ENCODE measurements at regions not wholly inside any gene's neighbourhood (a gene's known extent, or its start where the extent isn't known, plus 50 kb on each side); places are given as distances from the start of the nearest gene placed in this dataset.

- DNase-seq (ENCODE audit: low spot score), result no peak
Observed at GRCh38 chr3:144141496-144141895, 169.9 kb downstream of the DIPK2A start.

GRCh38 chr3:144142151-144142840 lies 170.7 kb downstream of the DIPK2A start:
- DNase-seq (ENCODE audit: low spot score), result peak; percentile 53

- no peak for DNase-seq (ENCODE audit: low spot score)
Observed at GRCh38 chr3:144148356-144148755, 176.7 kb downstream of the DIPK2A start.

- DNase-seq (ENCODE audit: low spot score), result no peak
Observed at GRCh38 chr3:144151983-144152382, 180.4 kb downstream of the DIPK2A start.

GRCh38 chr3:144160627-144161026 lies 189.0 kb downstream of the DIPK2A start:
- no peak for DNase-seq (ENCODE audit: low spot score)

- no peak for DNase-seq (ENCODE audit: low spot score)
Observed at GRCh38 chr3:144162042-144162441, 190.4 kb downstream of the DIPK2A start.

- no peak for DNase-seq (ENCODE audit: low spot score)
Observed at GRCh38 chr3:144164352-144164751, 192.7 kb downstream of the DIPK2A start.

- DNase-seq (ENCODE audit: low spot score), result no peak
Observed at GRCh38 chr3:144165482-144165881, 193.9 kb downstream of the DIPK2A start.

- DNase-seq (ENCODE audit: low spot score), result no peak
Observed at GRCh38 chr3:144167634-144168033, 196.0 kb downstream of the DIPK2A start.

GRCh38 chr3:144173491-144173890 lies 201.9 kb downstream of the DIPK2A start:
- DNase-seq (ENCODE audit: low spot score), result no peak

- DNase-seq (ENCODE audit: low spot score), result no peak
Observed at GRCh38 chr3:144175644-144176425, 204.2 kb downstream of the DIPK2A start.

- no peak for DNase-seq (ENCODE audit: low spot score)
Observed at GRCh38 chr3:144177649-144178048, 206.0 kb downstream of the DIPK2A start.

GRCh38 chr3:144178607-144179006 lies 207.0 kb downstream of the DIPK2A start:
- no peak for DNase-seq (ENCODE audit: low spot score)

GRCh38 chr3:144181062-144181461 lies 209.4 kb downstream of the DIPK2A start:
- DNase-seq (ENCODE audit: low spot score), result no peak

- no peak for DNase-seq (ENCODE audit: low spot score)
Observed at GRCh38 chr3:144182501-144182900, 210.9 kb downstream of the DIPK2A start.

GRCh38 chr3:144185276-144185675 lies 213.7 kb downstream of the DIPK2A start:
- DNase-seq (ENCODE audit: low spot score), result no peak

GRCh38 chr3:144187531-144188210 lies 216.0 kb downstream of the DIPK2A start:
- peak; percentile 40 for DNase-seq (ENCODE audit: low spot score)

GRCh38 chr3:144189044-144189443 lies 217.4 kb downstream of the DIPK2A start:
- DNase-seq (ENCODE audit: low spot score), result no peak

GRCh38 chr3:144197116-144197515 lies 225.5 kb downstream of the DIPK2A start:
- no peak for DNase-seq (ENCODE audit: low spot score)

GRCh38 chr3:144197582-144197981 lies 226.0 kb downstream of the DIPK2A start:
- no peak for DNase-seq (ENCODE audit: low spot score)

GRCh38 chr3:144200004-144200403 lies 228.4 kb downstream of the DIPK2A start:
- DNase-seq (ENCODE audit: low spot score), result no peak

GRCh38 chr3:144200466-144200865 lies 228.8 kb downstream of the DIPK2A start:
- no peak for DNase-seq (ENCODE audit: low spot score)

GRCh38 chr3:144221761-144222160 lies 250.1 kb downstream of the DIPK2A start:
- no peak for DNase-seq (ENCODE audit: low spot score)

All from AG08395 (cell line).